Heart right ventricle (tissue), 16 donors: ENCODE measurements at regions not wholly inside any gene's neighbourhood (a gene's known extent, or its start where the extent isn't known, plus 50 kb on each side); places are given as distances from the start of the nearest gene placed in this dataset.

Source experiments
- ATAC-seq, 8 donors: fragments of 200-7000 bp; cut with Tn5 transposase; one replicate each; pipeline ENCODE4 v1.9.1; 2020; ENCODE audit warnings: mild to moderate bottlenecking in 8 of 8, moderate library complexity in 8 of 8, moderate number of reproducible peaks in 1 of 8
- DNase-seq, 2 donors: peaks; one replicate each; pipeline ENCODE4 v3.0.0-alpha.2; 2020
- H3K27ac ChIP-seq, 10 donors: fragments of 200-600 bp; sonication (generic) in 2 of 10; one replicate each; pipeline versions ENCODE4 v1.5.0 to v1.8.0; 2020 to 2022; ENCODE audit warnings: mild to moderate bottlenecking in 3 of 10
- H3K27me3 ChIP-seq, 7 donors: fragments of 200-600 bp; one replicate each; pipeline ENCODE4 v1.8.0; 2021 to 2022; ENCODE audit warnings: mild to moderate bottlenecking in 2 of 7
- H3K36me3 ChIP-seq, 9 donors: fragments of 200-600 bp; sonication (generic) in 1 of 9; one replicate each; pipeline versions ENCODE4 v1.5.0 to v1.8.0; 2020 to 2022; ENCODE audit warnings: mild to moderate bottlenecking in 2 of 9
- H3K4me1 ChIP-seq, 9 donors: fragments of 200-600 bp; sonication (generic) in 1 of 9; one replicate each; pipeline versions ENCODE4 v1.5.0 to v1.8.0; 2020 to 2022; ENCODE audit warnings: mild to moderate bottlenecking in 4 of 9
- H3K4me3 ChIP-seq, 10 donors: fragments of 200-600 bp; sonication (generic) in 2 of 10; one replicate each; pipeline versions ENCODE4 v1.5.0 to v1.8.0; 2020 to 2022; ENCODE audit warnings: mild to moderate bottlenecking in 7 of 10, moderate library complexity in 2 of 10
- H3K9me3 ChIP-seq, 11 donors: fragments of 200-600 bp in 10 of 11; sonication (generic) in 2 of 11; one replicate each; pipeline versions ENCODE4 v1.5.0 to v1.8.0; 2013 to 2022; ENCODE audit warnings: mild to moderate bottlenecking in 2 of 11, control low read depth in 1 of 11, moderate library complexity in 1 of 11
- WGBS, 2 donors: extraction: QIAGEN DNeasy Blood & Tissue Kit; methylation state at CpG; one replicate each; pipeline ENCODE4 v1.1.7; 2013; ENCODE audit warnings: inconsistent platforms in 1 of 2; 5-methylcytosine and 5-hydroxymethylcytosine counted together
- intact Hi-C, 10 donors: fragments of 100-400 bp; cut with DNase I; formaldehyde crosslinking; loops; one replicate each; pipeline versions ENCODE4 v1.11.1 to v1.14.2; 2022
- TF ChIP-seq, protein P1 (sequence below), 9 donors: fragments of 200-600 bp; sonication (generic) in 2 of 9; IDR thresholded peaks; one replicate each; pipeline versions ENCODE4 v1.5.0 to v1.8.0; 2021 to 2022; ENCODE audit warnings: antibody characterized with exemption in 9 of 9, mild to moderate bottlenecking in 5 of 9, moderate library complexity in 1 of 9
- donor health status: Arrhythmogenic right ventricular cardiomyopathy.
- donor health status: ischemic (EF 13 %, LVEDD 7.1; RV severe dilation, severe dysfunction).
- donor health status: healthy with polysubstance abuse.
- donor health status: DM: no; HTN: yes; CAD: no.
- donor health status: DM: no; HTN: no; CAD: no.
- donor health status: ischemic (EF 25% LVEDD 6.9; RV normal size, moderate dysfunction).
- donor health status: ischemic (EF 25% LVEDD 5.7; RV mildly dilated, moderate dysfunction).
- donor health status: healthy.
- donor health status: DM: yes; HTN: yes; CAD: no.
- donor health status: Ischemic cardiomyopathy.
- donor health status: ischemic (EF 35%, LVEDD 5.7; RV mildly dilated, moderate dysfunction).
- donor health status: nonischemic (EF 11% LVEDD 7.7; RV severe dilation, severe dysfunction).
- donor health status: DM: yes; HTN: yes; CAD: no.
- donor health status: PGD.
- donor health status: ischemic (EF 29% LVEDD 5.4; RV normal size, mild dysfunction).
- donor health status: nonischemic (EF 23%, LVEDD 6.1; RV moderate dilation, normal function).

DNA sequence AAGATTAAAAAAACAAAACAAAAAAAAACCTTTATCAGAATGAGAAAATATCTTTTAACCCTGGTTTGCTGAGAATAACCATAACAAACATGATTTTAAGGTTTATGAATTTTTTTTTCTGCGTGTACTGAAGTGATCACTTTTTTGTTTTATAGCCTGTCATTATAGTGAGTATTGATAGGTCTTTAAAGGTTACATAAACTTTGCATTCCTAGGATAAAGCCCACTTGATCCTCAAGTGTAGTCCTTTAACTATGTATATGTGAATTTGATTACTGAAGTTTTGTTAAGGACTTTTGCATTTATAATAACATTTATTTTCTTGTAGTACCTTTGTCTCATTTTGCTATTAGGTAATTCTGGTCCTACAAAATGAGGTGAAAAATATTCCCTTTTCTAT lies 709.8 kb upstream of the PCDH20 start:
- 76 to 87% methylated on average over 1 of the region's 1 CpG for WGBS, 2 donors
- no peak overlapping the region for H3K4me3 ChIP-seq
- H3K36me3 ChIP-seq, result no peaks in the 10 kb centered on the region
- peaks cover 0 to 4% (median 0%) of the 10 kb centered on the region in 11 donors for H3K9me3 ChIP-seq
- H3K4me1 ChIP-seq, result no peaks in the 10 kb centered on the region
- no peak for DNase-seq
- no peaks in the 10 kb centered on the region for H3K27me3 ChIP-seq
- TF ChIP-seq, protein P1, sequence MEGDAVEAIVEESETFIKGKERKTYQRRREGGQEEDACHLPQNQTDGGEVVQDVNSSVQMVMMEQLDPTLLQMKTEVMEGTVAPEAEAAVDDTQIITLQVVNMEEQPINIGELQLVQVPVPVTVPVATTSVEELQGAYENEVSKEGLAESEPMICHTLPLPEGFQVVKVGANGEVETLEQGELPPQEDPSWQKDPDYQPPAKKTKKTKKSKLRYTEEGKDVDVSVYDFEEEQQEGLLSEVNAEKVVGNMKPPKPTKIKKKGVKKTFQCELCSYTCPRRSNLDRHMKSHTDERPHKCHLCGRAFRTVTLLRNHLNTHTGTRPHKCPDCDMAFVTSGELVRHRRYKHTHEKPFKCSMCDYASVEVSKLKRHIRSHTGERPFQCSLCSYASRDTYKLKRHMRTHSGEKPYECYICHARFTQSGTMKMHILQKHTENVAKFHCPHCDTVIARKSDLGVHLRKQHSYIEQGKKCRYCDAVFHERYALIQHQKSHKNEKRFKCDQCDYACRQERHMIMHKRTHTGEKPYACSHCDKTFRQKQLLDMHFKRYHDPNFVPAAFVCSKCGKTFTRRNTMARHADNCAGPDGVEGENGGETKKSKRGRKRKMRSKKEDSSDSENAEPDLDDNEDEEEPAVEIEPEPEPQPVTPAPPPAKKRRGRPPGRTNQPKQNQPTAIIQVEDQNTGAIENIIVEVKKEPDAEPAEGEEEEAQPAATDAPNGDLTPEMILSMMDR (IDR thresholded peaks at IDR 0.05), result no peak
- H3K27ac ChIP-seq, result no peak overlapping the region
- intact Hi-C loops, result no loop called here
- ATAC-seq, result no peak

DNA sequence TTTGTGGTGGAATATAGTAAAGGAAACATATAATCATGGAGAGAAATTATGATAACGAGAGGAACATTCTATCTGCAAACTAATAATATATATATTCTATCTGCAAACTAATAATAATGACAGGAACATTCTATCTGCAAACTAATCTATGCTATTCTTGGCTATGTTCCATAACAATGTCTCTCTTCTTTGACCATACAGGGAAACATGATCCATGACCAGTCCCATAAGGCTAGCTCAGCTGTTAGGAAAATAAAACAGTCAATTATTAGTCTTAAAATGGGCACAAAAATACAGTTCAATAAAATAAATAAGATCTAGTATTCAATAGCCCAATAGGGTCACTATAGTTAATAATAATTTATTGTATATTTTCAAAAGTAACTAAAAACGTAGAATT lies 707.8 kb upstream of the PCDH20 start:
- Histone ChIP-seq H3K27ac (no peak overlapping the region), H3K4me3 (no peak overlapping the region), H3K9me3 (peaks cover 0 to 4% (median 0%) of the 10 kb centered on the region in 11 donors), H3K36me3 (no peaks in the 10 kb centered on the region), H3K4me1 (no peaks in the 10 kb centered on the region), H3K27me3 (no peaks in the 10 kb centered on the region)
- TF ChIP-seq, protein P1 (IDR thresholded peaks at IDR 0.05), result no peak
- no peak for ATAC-seq
- intact Hi-C loops, result no loop called here
- no peak for DNase-seq
- WGBS, 2 donors, result 64 to 73% methylated on average over 2 of the region's 2 CpGs

DNA sequence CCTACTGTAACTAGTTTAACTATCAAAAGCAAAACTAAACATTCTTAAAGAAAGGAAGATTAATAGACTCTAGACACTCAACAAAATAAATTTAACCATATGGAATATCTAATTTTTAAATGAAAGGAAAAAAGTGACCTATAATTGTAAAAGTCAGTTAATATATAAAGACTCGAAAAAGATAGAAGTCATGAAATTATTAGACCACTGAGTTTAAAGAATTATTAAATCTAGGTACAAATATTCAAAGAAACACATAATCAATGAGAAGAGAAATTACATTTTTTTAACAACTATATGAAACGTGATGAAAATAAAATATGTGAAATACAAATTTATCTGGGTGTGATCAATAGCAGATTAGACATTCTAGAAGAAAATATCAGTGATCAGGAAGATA lies 706.8 kb upstream of the PCDH20 start:
- H3K27me3 ChIP-seq, result no peaks in the 10 kb centered on the region
- H3K9me3 ChIP-seq, result peaks cover 0 to 4% (median 0%) of the 10 kb centered on the region in 11 donors
- DNase-seq, result no peak
- intact Hi-C loops, result no loop called here
- TF ChIP-seq, protein P1 (IDR thresholded peaks at IDR 0.05), result no peak
- no peak overlapping the region for H3K27ac ChIP-seq
- no peaks in the 10 kb centered on the region for H3K4me1 ChIP-seq
- 62 to 72% methylated on average over 2 of the region's 2 CpGs for WGBS, 2 donors
- no peak overlapping the region for H3K4me3 ChIP-seq
- no peak for ATAC-seq
- H3K36me3 ChIP-seq, result no peaks in the 10 kb centered on the region

DNA sequence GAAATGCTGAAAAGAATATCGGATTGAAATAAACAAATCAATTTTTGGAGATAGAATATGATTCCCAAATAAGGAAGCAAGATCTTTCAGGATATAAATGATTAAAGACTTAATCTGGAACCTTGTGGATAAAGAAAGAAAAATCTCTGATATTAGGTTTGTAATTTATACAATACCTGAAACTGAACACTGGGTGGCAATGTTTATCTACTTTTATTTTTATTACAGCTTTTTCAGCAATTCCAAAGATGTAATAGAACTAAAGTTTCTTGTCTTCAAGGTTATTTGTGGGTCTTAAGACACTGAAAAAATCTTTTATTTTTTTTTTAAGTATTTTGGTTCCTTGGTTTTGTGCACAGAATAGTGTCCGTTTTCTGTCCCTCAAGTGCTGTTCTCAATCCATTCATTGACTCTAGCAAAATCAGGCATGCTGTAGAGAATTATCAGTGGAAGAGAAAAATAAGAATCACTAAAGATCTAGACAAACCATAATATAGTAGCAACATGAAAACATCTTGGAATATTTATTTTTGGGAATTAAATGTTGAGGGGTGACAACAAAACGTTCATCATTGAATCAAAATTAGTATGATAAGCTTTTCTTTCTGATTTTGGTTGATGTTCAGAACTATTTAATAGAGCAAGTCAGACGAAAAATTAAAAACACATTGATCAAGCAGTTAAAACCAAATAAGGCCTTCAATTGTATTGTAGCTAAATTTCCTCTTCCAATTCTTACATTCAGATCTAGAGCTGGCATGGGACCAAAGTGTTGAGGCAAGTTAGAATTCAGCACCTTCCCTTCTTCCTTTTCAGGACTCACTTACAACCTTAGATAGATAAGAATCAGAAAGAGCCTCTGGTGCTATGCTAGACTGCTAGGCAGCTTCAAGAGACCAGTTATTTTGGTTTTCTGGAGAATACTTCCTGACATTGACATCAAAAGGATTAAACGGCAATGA lies 704.4 kb upstream of the PCDH20 start:
- Histone ChIP-seq H3K27me3 (no peaks in the 10 kb centered on the region), H3K4me1 (no peaks in the 10 kb centered on the region), H3K9me3 (no peaks in the 10 kb centered on the region), H3K27ac (no peak overlapping the region), H3K36me3 (no peaks in the 10 kb centered on the region), H3K4me3 (no peak overlapping the region)
- ATAC-seq (no peak), DNase-seq (no peak)
- WGBS, 2 donors, result 45 to 54% methylated on average over 5 of the region's 5 CpGs
- TF ChIP-seq, protein P1 (IDR thresholded peaks at IDR 0.05), result peak in 7 of 9 donors; percentile 27 to 59 (median 40)
- intact Hi-C loops, result no loop called here
